WI38 (cell line): ENCODE measurements at regions not wholly inside any gene's neighbourhood (a gene's known extent, or its start where the extent isn't known, plus 50 kb on each side); places are given as distances from the start of the nearest gene placed in this dataset.
"Not testable (repeated sequence)": the region's sequence is repeated elsewhere in the genome, so short reads cannot be mapped to it uniquely, and the experiment has no call there.

Experiments used
- H3K4me3 ChIP-seq: 2 replicates; pipeline ENCODE4 v1.5.1; 2011; ENCODE audit warnings: low read depth, mild to moderate bottlenecking, control low read depth, low read length
- CTCF ChIP-seq: IDR thresholded peaks from 2 replicates; pipeline ENCODE4 v1.5.1; 2012; ENCODE audit warnings: low read depth, mild to moderate bottlenecking, control low read depth, low read length

- TF ChIP-seq CTCF, result no peak
These were observed 67.9 kb upstream of the GRK3 start for GRCh38 chr22:25496396-25497064.

DNA sequence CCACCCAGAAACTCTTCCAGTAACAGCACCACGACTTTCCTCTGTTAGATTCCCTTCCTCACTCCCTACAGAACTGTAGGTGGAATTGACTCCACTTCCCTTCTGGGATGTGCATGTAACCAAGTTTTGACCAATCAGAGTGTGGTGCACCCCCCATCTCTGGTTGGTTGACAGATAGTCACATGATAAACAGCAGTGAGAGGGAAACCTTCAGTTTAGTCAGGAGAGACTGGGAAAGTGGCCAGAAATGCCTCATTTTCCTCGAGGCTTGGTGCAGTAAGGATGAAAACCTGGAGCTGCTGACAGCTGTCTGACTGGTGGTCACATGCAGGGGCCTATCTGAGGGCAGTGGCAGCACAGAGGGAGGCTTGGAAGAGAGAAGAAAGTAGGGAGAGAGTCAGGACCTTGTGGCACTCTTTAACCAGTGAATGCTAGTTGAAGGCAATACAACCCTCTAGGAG is 67.3 kb upstream of the GRK3 start:
- H3K4me3 ChIP-seq, result no peak overlapping the region
- no peak for TF ChIP-seq CTCF

More at GRCh38 chr22:25496396-25497064, 67.9 kb upstream of the GRK3 start:
- no peak overlapping the region for H3K4me3 ChIP-seq

DNA sequence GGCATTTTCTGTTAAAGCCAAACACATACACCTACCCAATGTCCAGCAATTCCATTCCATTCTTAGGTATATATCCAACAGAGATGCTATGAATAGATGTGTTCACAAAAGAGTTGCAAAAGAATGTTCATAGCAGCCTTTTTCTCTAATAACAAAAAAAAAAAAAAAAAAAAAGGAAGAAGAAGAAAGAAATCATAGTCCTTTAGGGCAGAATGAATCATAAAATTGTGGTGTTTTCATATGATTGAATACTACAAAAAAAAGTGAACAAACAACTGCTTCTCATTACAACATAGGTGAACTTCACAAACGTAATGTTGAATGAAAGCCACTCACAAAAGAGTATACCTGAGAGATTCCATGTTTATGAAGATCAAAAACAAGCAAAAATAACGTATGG is 66.8 kb upstream of the GRK3 start:
- no peak overlapping the region for H3K4me3 ChIP-seq
- TF ChIP-seq CTCF, result no peak

DNA sequence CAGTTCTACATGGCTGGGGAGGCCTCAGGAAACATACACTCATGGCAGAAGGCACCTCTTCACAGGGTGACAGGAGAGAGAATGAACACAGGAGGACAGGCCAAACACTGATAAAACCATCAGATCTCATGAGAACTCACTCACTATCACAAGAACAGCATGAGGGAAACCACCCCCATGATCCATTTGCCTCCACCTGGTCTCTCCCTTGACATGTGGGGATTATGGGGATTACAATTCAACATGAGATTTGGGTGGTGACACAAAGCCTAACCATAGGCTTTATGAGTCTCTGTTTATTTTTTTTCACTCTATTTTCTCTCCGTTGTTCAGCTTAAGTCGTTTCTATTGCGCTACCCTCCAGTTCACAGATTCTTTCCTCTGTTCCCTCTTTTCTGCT is 63.8 kb upstream of the GRK3 start:
- H3K4me3 ChIP-seq, result not testable (repeated sequence)

DNA sequence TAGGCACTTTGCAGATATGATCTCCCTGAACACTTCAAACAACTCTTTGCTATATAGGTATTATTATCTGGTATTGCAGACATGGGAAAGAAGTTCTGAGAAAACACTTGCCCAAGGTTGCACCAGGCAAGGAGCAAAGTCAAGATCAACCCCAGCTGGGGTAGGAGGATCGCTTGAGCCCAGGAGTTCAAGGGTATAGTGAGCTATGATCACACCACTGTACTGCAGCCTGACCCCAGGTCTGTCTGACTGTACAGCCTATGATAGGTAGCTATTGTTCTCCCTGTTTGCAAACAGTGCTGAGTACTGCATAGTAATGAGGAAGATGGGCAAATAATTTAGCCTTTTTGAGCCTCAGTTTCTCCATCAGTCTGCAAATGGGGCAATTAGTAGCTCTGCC is 60.5 kb upstream of the GRK3 start:
- not testable (repeated sequence) for H3K4me3 ChIP-seq

GRCh38 chr22:25508161-25508560 is 56.3 kb upstream of the GRK3 start:
- no peak for TF ChIP-seq CTCF
- H3K4me3 ChIP-seq, result no peak overlapping the region

DNA sequence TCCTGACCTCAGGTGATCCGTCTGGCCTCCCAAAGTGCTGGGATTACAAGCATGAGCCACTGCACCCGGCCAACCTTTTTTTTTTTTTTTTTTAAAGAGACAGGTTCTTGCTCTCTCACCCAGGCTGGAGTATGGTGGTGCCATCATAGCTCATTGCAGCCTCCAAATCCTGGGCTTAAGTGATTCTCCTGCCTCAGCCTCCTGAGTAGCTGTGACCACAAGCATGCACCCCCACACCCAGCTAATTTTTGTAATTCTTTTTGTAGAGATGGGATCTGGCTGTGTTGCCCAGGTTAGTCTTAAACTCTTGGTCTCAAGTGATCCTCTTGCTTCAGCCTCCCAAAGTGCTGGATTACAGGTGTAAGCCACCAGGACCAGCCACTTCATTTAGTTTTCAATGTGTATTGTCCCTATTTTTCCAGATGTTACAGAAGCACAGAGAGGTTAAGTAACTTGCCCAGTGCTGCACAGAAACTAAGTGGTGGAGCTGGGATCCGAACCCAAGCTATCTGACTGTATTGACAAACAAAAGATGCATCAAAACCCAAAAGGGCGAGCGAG is 55.6 kb upstream of the GRK3 start:
- no peak for TF ChIP-seq CTCF

DNA sequence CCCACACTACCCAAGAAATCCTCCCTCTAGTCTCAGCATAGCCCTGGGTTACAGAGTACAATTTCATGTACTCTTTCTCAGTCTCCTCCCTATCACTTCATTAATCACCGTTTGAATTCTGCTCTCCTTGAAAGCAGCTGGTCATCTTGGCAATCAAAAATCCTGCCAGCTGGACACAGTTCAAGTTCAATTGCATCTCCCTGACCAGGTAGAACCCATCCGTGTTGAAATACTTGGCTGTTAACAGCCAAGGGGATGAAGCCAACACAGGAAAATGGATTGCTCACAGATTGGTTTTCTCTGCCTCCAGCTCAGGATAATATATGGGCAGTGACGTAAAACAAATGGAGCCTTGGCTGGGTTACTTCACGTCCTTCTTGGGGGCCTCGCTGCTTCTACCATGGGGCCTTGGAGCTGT is 55.1 kb upstream of the GRK3 start:
- H3K4me3 ChIP-seq, result no peak overlapping the region
- no peak for TF ChIP-seq CTCF

More for the DNA sequence above, 55.6 kb upstream of the GRK3 start:
- H3K4me3 ChIP-seq, result no peak overlapping the region
